Psoas muscle (tissue), 7 donors: ENCODE measurements at regions not wholly inside any gene's neighbourhood (a gene's known extent, or its start where the extent isn't known, plus 50 kb on each side); places are given as distances from the start of the nearest gene placed in this dataset.

Experiments used
- ATAC-seq, 4 donors: fragments of 200-7000 bp; cut with Tn5 transposase; one replicate each; pipeline ENCODE4 v1.9.1; 2020; ENCODE audit warnings: moderate library complexity in 3 of 4, mild to moderate bottlenecking in 2 of 4
- DNase-seq, 2 donors: peaks; one replicate each; pipeline ENCODE4 v3.0.0-alpha.2; 2020
- H3K27ac ChIP-seq: fragments of 200-600 bp; one replicate; pipeline ENCODE4 v1.8.0; 2022
- H3K27me3 ChIP-seq, 3 donors: fragments of 200-600 bp in 1 of 3; one replicate each; pipeline versions ENCODE4 v1.6.1 to v1.8.0; 2013 to 2022; ENCODE audit warnings: low read length in 2 of 3, mild to moderate bottlenecking in 2 of 3, moderate library complexity in 1 of 3; ENCODE audit not compliant: insufficient read depth in 3 of 3
- H3K36me3 ChIP-seq, 2 donors: fragments of 200-600 bp in 1 of 2; one replicate each; pipeline versions ENCODE4 v1.6.1 to v1.8.0; 2013 to 2022; ENCODE audit warnings: low read depth in 1 of 2, mild to moderate bottlenecking in 1 of 2, moderate library complexity in 1 of 2; ENCODE audit not compliant: insufficient read depth in 1 of 2
- H3K4me1 ChIP-seq: fragments of 200-600 bp; one replicate; pipeline ENCODE4 v1.8.0; 2022
- H3K4me3 ChIP-seq: fragments of 200-600 bp; one replicate; pipeline ENCODE4 v1.8.0; 2022; ENCODE audit warnings: mild to moderate bottlenecking
- H3K9me3 ChIP-seq: fragments of 200-600 bp; one replicate; pipeline ENCODE4 v1.8.0; 2022
- CTCF ChIP-seq: fragments of 200-600 bp; IDR thresholded peaks from one replicate; pipeline ENCODE4 v1.8.0; 2022; ENCODE audit warnings: antibody characterized with exemption
- WGBS, 3 donors: extraction: QIAGEN DNeasy Blood & Tissue Kit; methylation state at CpG; one replicate each; pipeline versions ENCODE4 v1.1.6 to v1.1.7; 2013; 5-methylcytosine and 5-hydroxymethylcytosine counted together
- intact Hi-C, 2 donors: fragments of 100-400 bp; cut with DNase I; formaldehyde crosslinking; loops; one replicate each; pipeline versions ENCODE4 v1.11.0 to v1.14.2; 2022
- donor health status: healthy with polysubstance abuse.
- donor health status: DM: no; HTN: no; CAD: no; lungs with moderate emphysema.
- donor health status: Bipolar disorder and iron deficiency.
- donor health status: healthy.
- donor health status: DM: yes; HTN: yes; CAD: no.
- donor health status: DM: no; HTN: no; CAD: no.
- donor health status: DM: yes; HTN: yes; CAD: no.

- Histone ChIP-seq H3K36me3 (no peaks in the 10 kb centered on the region), H3K27ac (no peak overlapping the region), H3K4me3 (no peak overlapping the region), H3K9me3 (no peaks in the 10 kb centered on the region), H3K4me1 (no peaks in the 10 kb centered on the region), H3K27me3 (no peaks in the 10 kb centered on the region)
- ATAC-seq (no peak), DNase-seq (no peak)
- no peak for TF ChIP-seq CTCF
- 81 to 84% (median 81%) methylated on average over 2 of the region's 2 CpGs for WGBS, 3 donors
- intact Hi-C loops: no loop called here
Observed at GRCh38 chr3:31103181-31103580, 208.7 kb upstream of the GADL1 start.

GRCh38 chr3:31103623-31104180 lies 209.2 kb upstream of the GADL1 start:
- no peaks in the 10 kb centered on the region for H3K4me1 ChIP-seq
- TF ChIP-seq CTCF: no peak
- H3K36me3 ChIP-seq: no peaks in the 10 kb centered on the region
- H3K9me3 ChIP-seq: no peaks in the 10 kb centered on the region
- DNase-seq: no peak
- 85 to 88% (median 85%) methylated on average over 4 of the region's 4 CpGs for WGBS, 3 donors
- intact Hi-C loops: no loop called here
- no peaks in the 10 kb centered on the region for H3K27me3 ChIP-seq
- no peak for ATAC-seq
- no peak overlapping the region for H3K27ac ChIP-seq
- no peak overlapping the region for H3K4me3 ChIP-seq

GRCh38 chr3:31105011-31105410 lies 210.6 kb upstream of the GADL1 start:
- no peaks in the 10 kb centered on the region for H3K36me3 ChIP-seq
- no peak for TF ChIP-seq CTCF
- no peak overlapping the region for H3K4me3 ChIP-seq
- WGBS, 3 donors: 88 to 95% (median 89%) methylated on average over 1 of the region's 1 CpG
- intact Hi-C loops: no loop called here
- no peaks in the 10 kb centered on the region for H3K4me1 ChIP-seq
- no peaks in the 10 kb centered on the region for H3K27me3 ChIP-seq
- DNase-seq (no peak), ATAC-seq (no peak)
- no peak overlapping the region for H3K27ac ChIP-seq
- no peaks in the 10 kb centered on the region for H3K9me3 ChIP-seq

GRCh38 chr3:31105438-31106077 lies 211.1 kb upstream of the GADL1 start:
- H3K27ac ChIP-seq: no peak overlapping the region
- no peak for DNase-seq
- H3K36me3 ChIP-seq: no peaks in the 10 kb centered on the region
- no peaks in the 10 kb centered on the region for H3K9me3 ChIP-seq
- no peaks in the 10 kb centered on the region for H3K27me3 ChIP-seq
- no peaks in the 10 kb centered on the region for H3K4me1 ChIP-seq
- intact Hi-C loops: no loop called here
- H3K4me3 ChIP-seq: no peak overlapping the region
- 83 to 96% (median 89%) methylated on average over 2 of the region's 2 CpGs for WGBS, 3 donors
- no peak for TF ChIP-seq CTCF
- peak in 1 of 4 donors; percentile 31 for ATAC-seq

- H3K4me3 ChIP-seq: no peak overlapping the region
- H3K9me3 ChIP-seq: no peaks in the 10 kb centered on the region
- H3K27me3 ChIP-seq: no peaks in the 10 kb centered on the region
- H3K4me1 ChIP-seq: no peaks in the 10 kb centered on the region
- WGBS, 3 donors: 79 to 91% (median 84%) methylated on average over 2 of the region's 2 CpGs
- H3K27ac ChIP-seq: no peak overlapping the region
- TF ChIP-seq CTCF: no peak
- DNase-seq: peak in 1 of 2 donors; percentile 34
- H3K36me3 ChIP-seq: no peaks in the 10 kb centered on the region
- intact Hi-C loops: no loop called here
- peak in 1 of 4 donors; percentile 44 for ATAC-seq
Observed at GRCh38 chr3:31106204-31106603, 211.7 kb upstream of the GADL1 start.
